NCI-H2171 (cell line): ENCODE measurements at regions not wholly inside any gene's neighbourhood (a gene's known extent, or its start where the extent isn't known, plus 50 kb on each side); places are given as distances from the start of the nearest gene placed in this dataset.
A peak's percentile ranks its signal among the peaks of the same experiment; 100 is the strongest.

ENCODE experiments used
- DNase-seq: peaks from one replicate; lab custom pipeline; 2025; lab: John Stamatoyannopoulos, UW

DNA sequence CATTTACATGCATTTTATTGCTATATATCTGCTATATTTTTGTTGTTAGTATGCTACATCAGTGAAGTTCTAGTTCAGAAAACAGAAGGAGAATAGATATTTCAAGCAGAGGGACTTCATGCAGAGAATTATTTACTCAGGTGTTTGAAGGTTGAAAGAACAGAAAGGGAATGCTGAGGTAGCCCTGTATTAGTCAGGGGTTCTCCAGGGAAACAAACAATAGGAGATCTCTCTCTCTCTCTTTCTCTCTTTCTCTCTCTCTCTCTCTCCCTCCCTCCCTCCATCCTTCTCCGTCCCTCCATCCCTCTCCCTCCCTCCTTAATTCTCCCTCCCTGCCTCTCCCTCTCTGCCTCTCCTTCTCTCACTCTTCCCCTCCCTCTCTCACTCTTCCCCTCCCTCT is 114.3 kb upstream of the TDRD3 start:
- DNase-seq = no peak

DNA sequence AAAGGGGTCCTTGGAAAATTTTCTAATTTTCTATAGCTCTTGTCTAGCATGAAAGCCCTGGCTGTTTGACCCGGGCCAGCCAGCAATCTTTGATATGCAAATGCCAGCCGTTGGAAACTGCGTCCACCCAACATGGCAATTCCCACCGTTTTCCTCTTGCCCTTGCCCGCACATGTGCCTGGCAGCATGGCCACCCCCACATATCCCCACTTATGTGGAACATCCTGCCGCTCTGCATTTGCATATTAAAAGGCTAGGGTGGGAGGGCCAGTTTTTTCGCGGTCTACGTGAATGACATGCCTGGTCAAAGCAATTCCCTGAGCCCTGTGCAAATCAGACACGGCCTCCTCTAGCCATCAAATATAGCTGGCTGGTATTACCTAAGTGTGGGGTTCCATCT is 110.3 kb upstream of the TDRD3 start:
- DNase-seq = no peak

DNA sequence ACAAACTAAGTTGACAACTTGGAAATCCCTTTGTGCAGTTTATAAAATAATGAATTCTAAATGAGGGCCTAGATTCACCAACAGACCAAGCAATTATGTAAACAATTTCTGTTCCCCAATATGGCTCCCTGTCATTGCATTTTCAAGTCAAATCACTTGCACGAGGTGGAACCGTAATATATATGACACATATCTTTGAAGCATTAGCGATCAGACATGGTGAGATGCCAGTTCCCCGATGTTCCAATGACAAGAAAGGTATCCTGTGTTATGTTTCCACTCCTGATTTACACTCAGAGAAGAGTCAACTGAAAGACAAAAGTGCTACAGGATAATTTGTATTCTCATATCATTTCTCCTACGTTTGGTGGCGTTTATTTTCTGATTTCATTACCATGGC is 108.5 kb upstream of the TDRD3 start:
- DNase-seq = no peak

DNA sequence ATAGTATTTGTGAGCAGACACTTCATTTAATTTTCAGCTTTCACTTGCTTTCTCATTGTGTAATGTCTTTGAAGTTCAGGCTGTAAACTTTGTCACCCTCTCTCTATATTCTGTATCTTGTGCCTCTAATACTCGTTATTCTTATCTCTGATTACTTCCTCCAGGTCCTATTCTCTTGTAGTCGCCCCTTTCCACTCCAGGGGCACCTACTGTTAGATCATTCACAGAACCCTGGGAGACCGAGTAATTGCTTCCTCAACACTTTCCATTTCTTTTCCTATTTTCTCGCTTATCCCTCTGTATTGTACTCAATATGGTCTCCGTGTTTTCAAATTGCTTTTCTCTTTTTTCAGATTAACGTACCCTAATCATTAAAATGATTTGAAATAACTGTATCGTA is 93.9 kb upstream of the TDRD3 start:
- no peak for DNase-seq

DNA sequence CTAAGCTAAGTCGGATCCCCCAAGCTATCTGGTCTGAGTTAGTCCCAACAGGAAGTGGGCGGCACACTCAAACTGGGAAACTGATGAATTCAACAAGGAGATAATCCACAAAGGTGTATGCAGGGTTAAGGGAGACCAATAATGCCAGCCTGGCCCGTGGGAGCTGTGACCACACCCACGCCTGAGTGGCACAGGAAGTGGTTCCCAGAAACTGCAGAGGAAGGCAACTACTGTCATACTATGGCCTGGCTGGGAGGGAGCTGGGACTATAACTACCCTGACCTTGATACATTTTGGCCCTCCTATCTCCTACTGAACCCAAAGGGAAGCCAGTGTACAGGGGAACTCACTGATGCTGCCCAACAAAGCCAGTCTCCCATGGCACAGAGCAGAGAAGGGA is 85.5 kb upstream of the TDRD3 start:
- no peak for DNase-seq

DNA sequence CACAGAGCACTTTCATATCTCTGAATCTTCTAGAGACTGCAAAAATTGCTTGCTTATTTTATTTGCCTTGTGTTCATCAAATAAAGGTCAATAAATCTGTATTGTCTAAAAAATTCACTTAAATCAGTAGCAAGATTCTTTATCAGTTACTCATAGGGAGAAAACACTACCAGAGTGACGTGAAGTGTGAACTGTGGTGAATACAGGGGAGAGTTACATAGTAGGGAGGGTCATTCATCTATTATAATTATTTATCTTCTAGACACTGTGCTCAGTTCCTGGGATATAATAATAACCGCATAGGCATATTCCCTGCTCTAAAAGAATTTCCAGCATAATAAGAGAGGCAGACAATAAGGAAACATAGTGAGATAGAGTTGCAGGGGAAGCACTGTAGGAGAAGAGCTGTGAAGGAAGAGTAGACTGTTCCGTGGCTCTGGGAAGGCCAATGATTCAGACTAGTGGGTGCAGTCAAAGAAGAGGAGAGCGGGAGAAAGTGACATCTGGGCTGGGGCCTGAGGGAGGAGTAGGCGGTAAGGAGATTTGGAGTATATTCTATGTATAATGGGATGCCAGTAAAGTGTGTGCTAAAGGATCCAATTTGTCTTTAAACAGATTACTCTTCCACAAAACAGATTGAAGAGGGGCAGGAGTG is 84.0 kb upstream of the TDRD3 start:
- DNase-seq = no peak

DNA sequence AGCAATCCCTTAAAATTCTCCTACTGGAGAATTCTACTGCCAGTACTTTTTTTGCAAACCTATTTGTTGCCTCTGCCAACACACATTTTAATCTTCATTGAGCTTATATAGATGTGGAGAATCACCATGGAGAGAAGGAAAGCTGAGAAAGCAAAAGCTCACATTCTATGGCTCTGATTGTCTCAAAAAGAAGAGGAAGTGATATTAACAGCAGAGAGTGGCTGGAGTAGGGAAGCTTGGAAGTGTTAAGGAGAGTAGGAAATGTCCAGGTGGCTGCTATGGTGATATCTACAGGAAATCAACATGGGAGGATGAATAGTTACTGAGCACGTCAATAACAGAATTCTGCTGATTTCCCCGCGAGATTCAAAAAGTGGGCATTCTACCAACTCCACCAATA is 78.8 kb upstream of the TDRD3 start:
- DNase-seq = no peak

DNA sequence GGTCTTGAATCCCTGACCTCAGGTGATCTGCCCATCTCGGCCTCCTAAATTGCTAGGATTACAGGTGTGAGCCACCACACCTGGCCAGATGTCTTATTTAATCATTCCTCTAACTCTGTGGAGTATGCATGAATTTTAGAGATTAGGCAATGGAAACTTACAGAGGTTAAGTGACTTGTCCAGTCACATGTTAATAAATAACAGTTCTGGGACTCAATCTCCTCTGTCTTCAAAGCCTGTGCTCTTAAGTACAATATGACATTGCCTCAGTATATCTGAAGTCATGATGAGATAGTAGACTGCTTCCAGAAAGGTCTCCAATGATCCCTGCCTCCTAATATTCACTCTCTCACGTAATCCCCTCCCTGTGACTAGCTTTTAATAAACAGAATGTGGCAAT is 72.9 kb upstream of the TDRD3 start:
- no peak for DNase-seq

DNA sequence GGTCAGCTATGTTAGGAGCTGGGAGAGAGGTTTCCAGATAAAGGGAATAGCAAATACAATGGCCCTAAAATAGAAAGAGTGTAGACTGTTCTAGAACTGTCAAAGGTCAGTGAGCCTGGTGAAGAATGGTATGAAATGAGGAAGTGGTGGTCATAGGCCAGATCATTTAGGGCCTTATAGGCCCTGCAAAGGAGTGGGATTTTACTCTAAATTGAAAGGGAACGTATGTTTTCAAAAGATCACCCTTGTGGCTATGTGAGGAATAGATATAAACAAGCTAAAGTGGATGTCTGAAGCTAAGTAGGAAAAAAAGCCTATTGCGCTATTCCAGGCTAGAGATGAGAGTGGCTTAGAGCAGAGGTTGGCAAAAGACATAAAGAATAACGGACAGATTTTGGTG is 70.7 kb upstream of the TDRD3 start:
- no peak for DNase-seq

DNA sequence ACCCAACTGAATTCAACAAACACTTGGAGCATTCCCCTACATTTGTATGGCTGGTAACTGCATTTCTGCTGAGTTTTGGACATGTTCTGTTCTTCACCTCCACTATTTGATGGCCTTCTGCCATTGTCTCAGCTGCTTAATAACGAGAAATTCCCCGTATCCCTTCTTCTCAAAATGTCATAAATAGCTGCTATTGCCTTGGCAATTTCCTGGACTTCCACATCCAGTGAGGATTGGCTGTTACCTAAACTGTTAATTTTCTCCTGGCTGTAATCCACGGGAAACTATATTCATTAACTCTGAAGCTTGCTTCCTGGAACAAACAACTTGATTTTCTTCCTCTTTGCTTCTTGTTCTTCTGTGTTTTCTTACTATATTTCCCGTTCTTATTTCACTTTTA is 69.5 kb upstream of the TDRD3 start:
- DNase-seq = no peak

DNA sequence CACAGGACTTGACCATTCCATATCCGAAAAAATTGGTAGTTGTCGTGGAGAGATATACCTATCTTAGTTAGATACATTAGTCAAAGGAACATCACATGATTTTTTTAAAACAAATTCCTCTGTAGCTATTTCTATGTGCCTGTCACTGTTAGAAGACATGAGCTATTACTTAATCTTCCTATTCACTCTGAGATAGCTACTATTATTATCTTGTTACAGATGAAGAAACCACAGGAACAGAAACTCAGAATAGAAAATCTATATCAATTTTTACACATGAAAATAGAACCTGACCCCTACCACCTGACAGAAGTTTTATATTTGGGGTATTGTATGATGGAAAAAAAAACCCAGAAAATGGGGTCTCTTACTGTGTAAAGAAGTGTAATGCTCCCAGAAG is 68.9 kb upstream of the TDRD3 start:
- no peak for DNase-seq

DNA sequence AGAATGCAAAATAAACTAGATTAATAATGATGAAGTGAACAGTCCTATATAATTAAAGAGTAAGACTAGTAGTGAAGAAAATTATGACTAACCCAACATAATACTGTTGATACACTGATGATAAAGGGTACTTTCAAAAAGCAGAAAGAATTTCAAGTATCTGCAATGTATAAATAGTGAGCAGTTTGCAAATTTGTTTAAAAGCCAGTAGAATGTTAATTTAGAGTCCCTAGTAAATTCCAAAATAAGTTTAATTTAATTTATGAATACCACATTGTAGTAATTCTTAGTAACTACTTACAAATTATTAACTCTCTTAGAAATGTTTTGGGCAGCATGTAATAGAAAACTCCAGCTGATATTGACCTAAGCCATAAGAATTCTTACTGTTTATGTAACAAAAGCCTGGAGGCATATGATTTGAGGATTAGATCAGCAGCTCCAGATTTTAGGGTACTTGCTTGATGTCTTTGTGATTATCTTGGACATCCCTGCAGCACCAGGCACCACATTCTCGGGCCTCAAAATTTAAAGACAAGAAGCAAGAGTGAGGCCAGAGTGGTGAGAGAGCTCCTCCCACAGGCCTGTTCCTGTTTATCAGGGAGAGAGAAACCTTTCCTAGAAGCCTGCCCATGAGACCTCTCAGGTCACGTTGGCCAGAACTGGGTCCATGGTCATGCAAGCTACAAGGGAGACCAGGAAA is 67.6 kb upstream of the TDRD3 start:
- peak; percentile 2 for DNase-seq

DNA sequence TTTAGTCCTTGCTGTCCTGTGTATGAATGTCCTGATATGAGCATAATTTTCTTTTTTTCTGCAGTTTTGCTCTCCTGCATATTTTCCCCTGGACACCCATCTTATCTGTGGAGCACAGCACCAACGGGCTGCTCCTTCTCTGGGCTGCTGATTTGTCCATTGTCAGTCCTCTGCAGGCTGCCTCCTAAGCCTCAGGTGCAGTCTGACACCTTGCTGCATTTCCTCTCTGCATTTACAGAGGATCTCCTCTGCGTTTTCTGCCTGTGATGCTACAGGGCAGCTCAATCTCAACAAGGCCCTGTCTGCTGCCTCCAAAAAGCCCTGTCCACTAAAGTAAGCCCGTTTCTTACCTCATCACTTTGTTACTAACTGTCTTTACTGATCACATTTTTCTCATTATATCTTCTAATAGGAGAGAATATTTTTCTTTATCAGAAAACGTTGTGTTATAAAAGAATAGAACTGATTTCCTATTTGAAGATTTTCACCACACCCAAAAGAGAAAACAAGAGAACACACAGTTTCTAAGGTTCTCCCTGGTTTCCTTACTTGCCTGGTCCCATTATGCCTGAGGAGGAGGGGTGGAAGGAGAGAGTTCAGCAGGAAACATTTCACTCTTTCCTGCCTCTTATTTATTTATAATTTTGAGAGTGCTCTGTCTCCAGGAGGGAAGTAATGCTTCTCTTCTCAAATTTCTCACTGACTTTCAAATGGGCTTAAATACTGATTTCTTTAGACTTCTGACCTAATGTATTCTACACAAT is 65.6 kb upstream of the TDRD3 start:
- DNase-seq = no peak

DNA sequence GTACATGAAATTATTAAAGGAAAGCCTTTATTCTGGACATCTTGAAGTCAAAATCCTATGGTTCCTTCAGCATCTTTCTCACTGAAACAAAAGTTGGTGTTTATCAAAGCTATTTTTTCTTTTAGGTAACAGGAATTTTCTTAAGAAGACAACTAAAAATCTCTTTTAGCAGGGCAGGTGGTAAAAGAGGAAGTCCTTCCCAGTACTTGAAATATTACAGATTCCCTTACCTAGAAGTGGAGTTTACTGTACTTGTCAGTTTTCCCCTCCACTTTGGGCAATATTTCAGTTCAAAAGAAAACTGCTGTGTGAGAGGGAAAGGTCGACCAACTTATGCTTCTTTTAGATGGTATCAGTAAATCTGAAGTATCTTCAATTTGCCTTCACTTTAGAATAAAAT is 64.3 kb upstream of the TDRD3 start:
- DNase-seq = no peak

DNA sequence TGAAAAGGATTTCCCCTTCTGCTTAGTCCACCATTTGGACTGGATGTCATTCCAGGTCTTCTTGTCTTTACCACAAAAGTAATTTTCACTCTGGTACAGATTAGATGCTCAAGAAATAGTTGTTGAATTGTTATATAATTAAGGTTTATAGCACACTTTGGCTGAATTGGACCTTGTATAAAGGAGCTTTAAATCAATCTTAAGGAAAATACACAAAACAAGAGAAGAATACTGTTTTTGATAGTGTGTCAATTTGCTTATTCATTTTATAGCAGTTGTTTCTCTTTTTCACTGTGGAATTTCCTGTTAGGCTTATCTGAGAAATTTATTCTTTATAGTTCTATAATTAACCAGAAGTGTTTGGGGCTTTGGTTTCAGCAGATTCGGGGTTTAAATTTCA is 62.7 kb upstream of the TDRD3 start:
- no peak for DNase-seq

DNA sequence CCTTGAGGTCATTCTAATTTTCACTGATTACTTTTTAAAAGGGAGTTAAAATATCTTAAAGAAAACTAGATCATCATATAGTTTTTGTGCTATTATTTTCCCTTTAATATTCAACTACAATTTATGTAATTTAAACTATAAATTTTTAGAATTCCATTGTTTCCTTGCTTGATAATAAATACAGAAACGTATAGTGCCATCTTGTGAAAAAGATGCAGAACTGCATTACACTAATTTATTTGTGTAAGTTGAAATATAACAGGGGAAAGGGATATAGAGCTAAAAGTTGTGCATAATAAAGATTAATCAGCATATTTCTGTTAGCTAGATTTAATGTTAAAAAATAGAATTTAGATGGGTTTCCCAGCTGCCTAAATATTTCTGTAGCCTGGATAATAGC is 61.5 kb upstream of the TDRD3 start:
- peak; percentile 14 for DNase-seq

DNA sequence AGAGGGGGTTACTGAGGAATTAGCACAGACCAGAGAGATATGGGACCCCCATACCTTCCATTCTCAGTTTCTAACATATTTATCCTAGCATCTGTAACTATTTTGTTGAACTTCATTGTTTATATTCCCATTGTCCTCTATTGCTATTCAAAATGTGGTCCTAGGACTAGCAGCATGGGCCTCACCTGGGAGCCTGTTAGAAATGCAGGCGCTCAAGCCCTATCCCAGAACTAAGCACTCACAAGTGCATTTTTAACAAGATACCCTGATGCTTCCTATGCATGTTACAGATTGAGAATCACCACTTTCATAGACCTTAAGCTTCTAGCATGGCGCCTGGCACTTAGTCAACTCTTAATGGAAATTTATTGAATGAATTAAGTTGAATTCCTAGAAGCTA is 58.3 kb upstream of the TDRD3 start:
- no peak for DNase-seq

DNA sequence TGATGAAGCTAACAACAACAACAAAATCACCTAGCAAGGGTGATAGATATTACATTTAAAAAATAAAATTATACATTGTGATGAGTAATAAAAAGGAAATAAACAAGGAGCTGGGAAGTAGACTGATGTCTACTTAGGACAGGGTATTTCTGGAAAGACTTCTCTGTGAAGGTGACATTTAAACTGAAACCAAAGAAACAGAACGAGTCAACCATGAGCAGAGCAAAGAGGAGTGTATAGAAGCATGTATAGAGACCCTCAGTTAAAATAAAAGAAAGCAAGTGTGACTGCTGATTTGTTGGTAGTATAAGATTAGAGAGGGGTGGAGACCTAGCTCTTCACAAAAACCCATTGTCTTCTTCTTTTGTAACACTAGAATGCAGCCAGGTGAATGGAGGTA is 53.0 kb upstream of the TDRD3 start:
- no peak for DNase-seq

DNA sequence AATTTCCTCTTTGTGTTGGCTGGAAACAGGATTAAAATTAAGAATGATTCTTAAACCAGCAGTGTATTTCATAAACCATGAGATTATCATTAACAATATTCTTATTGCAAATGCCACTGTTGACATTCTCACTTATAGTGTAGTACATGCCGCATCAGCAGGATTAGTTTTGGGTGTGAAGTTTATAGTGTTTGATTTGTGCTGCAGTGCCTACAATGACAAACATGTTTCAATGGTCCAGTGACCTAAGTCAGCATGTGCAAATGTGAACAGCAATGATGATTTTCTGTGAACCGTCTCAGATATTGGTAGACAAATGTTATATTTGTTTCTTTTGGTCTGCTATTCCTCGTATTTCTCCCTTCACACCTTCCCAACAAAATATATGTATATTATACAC is 49.8 kb upstream of the TDRD3 start:
- no peak for DNase-seq
